Testis (tissue), 2 donors: ENCODE measurements at regions not wholly inside any gene's neighbourhood (a gene's known extent, or its start where the extent isn't known, plus 50 kb on each side); places are given as distances from the start of the nearest gene placed in this dataset.

Source experiments
- DNase-seq: peaks from one replicate; pipeline ENCODE4 v3.0.0-alpha.2; 2019
- H3K27ac ChIP-seq, 2 donors: fragments of 200-600 bp; sonication (generic); one replicate each; pipeline ENCODE4 v1.5.1; 2019
- H3K27me3 ChIP-seq: fragments of 200-600 bp; sonication (generic); one replicate; pipeline ENCODE4 v1.5.1; 2019
- H3K36me3 ChIP-seq: fragments of 200-600 bp; sonication (generic); one replicate; pipeline ENCODE4 v1.5.1; 2017; ENCODE audit warnings: low read depth; ENCODE audit errors: missing control alignments
- H3K4me1 ChIP-seq: fragments of 200-600 bp; sonication (generic); one replicate; pipeline ENCODE4 v1.5.1; 2019
- H3K4me3 ChIP-seq, 2 donors: fragments of 200-600 bp; sonication (generic); one replicate each; pipeline ENCODE4 v1.5.1; 2017 to 2019
- H3K9me3 ChIP-seq: fragments of 200-600 bp; sonication (generic); one replicate; pipeline ENCODE4 v1.5.1; 2017
- CTCF ChIP-seq, 3 experiments: fragments of 450-650 bp in 2 of 3; fragments of 200-600 bp in 1 of 3; sonication (generic) in 1 of 3; IDR thresholded peaks; one replicate each; pipeline ENCODE4 v1.5.1; 2016 to 2019; ENCODE audit warnings: antibody characterized with exemption in 3 of 3, mild to moderate bottlenecking in 2 of 3, moderate library complexity in 1 of 3
- POLR2A ChIP-seq: fragments of 450-650 bp; IDR thresholded peaks from one replicate; pipeline ENCODE4 v1.6.1; 2017; ENCODE audit warnings: antibody characterized with exemption, mild to moderate bottlenecking, moderate library complexity
- WGBS, 2 donors: methylation state at CpG; one replicate each; pipeline ENCODE4 v1.1.5; 2018; 5-methylcytosine and 5-hydroxymethylcytosine counted together
- intact Hi-C: fragments of 100-400 bp; cut with DNase I; formaldehyde crosslinking; loops from one replicate; pipeline ENCODE4 v1.15.1; 2023; ENCODE audit warnings: low total_unique reads

GRCh38 chr1:30292451-30292850 lies 430.9 kb downstream of the MATN1 start:
- no peak for DNase-seq
- TF ChIP-seq CTCF (IDR thresholded peaks at IDR 0.05) (no peak), POLR2A (no peak)
- WGBS, 2 donors = 83 to 85% methylated on average over 3 of the region's 3 CpGs
- Histone ChIP-seq H3K4me1 (no peaks in the 10 kb centered on the region), H3K27me3 (no peaks in the 10 kb centered on the region), H3K27ac (no peak overlapping the region), H3K36me3 (no peaks in the 10 kb centered on the region), H3K9me3 (no peaks in the 10 kb centered on the region), H3K4me3 (no peak overlapping the region)
- intact Hi-C loops = no loop called here

- intact Hi-C loops = no loop called here
These were observed 431.9 kb downstream of the MATN1 start for GRCh38 chr1:30291526-30291925.

DNA sequence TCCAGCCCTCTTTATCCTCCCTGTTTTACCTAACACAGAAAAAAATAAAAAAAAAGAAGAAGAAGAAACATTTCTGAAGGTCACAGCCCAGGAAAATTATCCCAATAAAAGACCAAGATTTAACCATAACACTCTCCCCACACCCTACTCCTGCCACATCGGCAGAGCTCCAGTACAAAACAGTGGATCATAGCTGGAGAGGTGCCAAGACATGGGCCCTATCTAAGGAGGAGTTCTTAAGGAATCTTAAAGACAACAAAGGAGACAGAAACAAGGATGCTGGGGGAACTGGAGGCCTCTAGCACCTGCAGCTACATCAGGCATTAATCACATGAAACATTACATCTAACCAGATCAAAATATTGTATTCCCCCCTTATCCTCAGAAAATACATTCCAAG lies 432.8 kb downstream of the MATN1 start:
- intact Hi-C loops = no loop called here
- 21 to 24% methylated on average over 1 of the region's 1 CpG for WGBS, 2 donors
- Histone ChIP-seq H3K4me3 (no peak overlapping the region), H3K9me3 (no peaks in the 10 kb centered on the region), H3K27me3 (no peaks in the 10 kb centered on the region), H3K27ac (no peak overlapping the region), H3K36me3 (no peaks in the 10 kb centered on the region), H3K4me1 (no peaks in the 10 kb centered on the region)
- no peak for DNase-seq
- no peak for TF ChIP-seq POLR2A
- TF ChIP-seq CTCF (IDR thresholded peaks at IDR 0.05) = no peak

More at GRCh38 chr1:30291526-30291925, 431.9 kb downstream of the MATN1 start:
- H3K4me3 ChIP-seq = no peak overlapping the region
- TF ChIP-seq POLR2A (no peak), CTCF (IDR thresholded peaks at IDR 0.05) (no peak)
- no peaks in the 10 kb centered on the region for H3K27me3 ChIP-seq
- no peaks in the 10 kb centered on the region for H3K4me1 ChIP-seq
- DNase-seq = no peak
- no peaks in the 10 kb centered on the region for H3K9me3 ChIP-seq
- no peak overlapping the region for H3K27ac ChIP-seq
- no peaks in the 10 kb centered on the region for H3K36me3 ChIP-seq

DNA sequence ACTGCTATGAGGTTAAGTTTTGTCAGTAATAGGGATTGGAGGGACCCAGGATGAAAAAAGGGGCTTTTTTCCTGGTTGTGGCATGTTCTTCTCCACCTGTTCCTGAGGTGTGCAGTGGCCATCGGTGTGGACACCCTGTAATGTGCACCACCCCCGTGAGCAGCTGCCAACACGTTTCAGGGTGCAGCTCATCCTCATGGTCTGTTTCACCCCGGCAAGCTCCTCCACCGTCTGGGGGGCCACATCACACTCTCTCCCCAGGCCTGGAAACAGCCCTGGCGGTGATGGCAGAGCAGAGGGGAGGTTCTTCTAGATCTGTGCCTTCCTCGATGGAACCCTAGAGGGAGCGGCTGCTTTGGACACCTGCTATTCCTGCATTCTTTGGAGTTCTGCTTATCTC lies 435.4 kb downstream of the MATN1 start:
- Histone ChIP-seq H3K27ac (no peak overlapping the region), H3K36me3 (no peaks in the 10 kb centered on the region), H3K4me3 (no peak overlapping the region), H3K27me3 (no peaks in the 10 kb centered on the region), H3K4me1 (no peaks in the 10 kb centered on the region), H3K9me3 (no peaks in the 10 kb centered on the region)
- intact Hi-C loops = no loop called here
- WGBS, 2 donors = 89 to 94% methylated on average over 6 to 8 of the region's 8 CpGs
- no peak for DNase-seq
- no peak for TF ChIP-seq CTCF (IDR thresholded peaks at IDR 0.05)
- no peak for TF ChIP-seq POLR2A

DNA sequence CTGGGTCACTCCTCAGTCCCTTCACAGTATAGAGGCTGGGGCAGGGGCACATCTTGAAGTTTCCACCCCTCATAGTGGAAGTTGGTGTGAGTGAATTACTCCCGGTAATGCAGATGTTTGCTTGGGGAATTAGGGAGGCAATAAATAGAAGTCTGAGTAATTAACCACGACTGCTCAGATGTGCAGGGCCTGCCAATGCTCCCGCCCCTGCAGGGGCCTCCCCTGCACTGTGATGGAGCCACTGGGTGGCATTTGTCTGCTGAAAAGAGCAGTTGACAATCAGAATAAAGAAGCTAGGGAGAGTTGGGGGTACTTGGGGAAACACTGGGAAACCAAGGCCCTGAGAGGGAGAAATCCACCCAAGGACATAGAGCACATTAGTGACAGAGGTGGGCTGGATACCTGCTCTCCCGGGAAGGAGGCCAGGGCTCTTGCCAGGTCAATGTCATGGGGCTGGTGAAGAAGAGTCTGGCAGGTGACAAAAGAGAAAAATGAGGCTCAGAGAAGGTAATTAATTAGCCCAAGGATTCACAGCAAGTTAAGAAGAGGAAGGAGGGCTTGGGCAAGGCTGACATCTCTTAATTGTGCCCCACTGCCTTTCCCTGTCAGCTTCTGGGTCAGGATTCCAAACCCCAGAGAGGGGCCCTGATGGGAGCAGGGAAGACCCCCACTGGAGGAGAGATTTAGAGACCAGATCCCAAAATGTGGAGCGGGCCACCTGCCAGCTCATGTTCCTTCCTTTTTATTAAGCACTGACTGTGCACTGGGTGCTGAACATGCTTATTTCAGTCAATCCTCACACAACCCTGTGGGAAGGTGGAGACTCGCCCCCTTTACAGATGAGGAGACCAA lies 436.2 kb downstream of the MATN1 start:
- Histone ChIP-seq H3K4me3 (no peak overlapping the region), H3K36me3 (no peaks in the 10 kb centered on the region), H3K27me3 (no peaks in the 10 kb centered on the region), H3K27ac (no peak overlapping the region), H3K9me3 (no peaks in the 10 kb centered on the region), H3K4me1 (no peaks in the 10 kb centered on the region)
- TF ChIP-seq POLR2A (no peak), CTCF (IDR thresholded peaks at IDR 0.05) (no peak)
- intact Hi-C loops = no loop called here
- WGBS, 2 donors = 69 to 70% methylated on average over 6 of the region's 6 CpGs
- DNase-seq = no peak
